ENCODE measurements at regions not wholly inside any gene's neighbourhood (a gene's known extent, or its start where the extent isn't known, plus 50 kb on each side); places are given as distances from the start of the nearest gene placed in this dataset.

DNA sequence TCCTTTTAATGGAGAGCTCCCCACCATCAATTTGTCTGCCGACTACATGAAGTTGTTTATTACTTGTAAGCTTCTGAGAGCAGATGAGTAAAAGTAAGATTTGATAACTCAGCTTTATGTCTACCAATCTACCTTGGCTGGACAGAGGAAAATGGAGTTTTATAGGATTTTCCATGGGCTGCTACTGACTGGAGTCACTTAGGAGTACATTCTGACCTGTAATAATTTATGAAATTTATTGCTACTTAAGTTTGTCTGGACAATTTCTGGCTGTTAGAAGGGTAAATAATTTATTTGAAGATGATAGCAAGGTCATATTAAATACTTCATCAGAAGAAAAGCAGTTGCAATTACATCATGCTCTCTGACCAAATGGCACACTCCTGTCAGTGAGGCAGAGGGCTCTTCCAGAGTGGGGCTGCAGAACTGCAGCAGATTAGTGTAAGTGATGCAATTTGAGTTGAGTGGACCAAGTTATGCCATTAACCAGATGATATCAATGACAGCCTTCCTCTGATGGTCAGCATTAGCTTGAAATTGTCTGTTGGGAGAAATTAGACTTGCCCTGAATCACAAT, 736.7 kb upstream of the PTBP2 start:
- TF ChIP-seq POLR2A (IDR thresholded peaks at IDR 0.05) (no peak), CTCF (IDR thresholded peaks at IDR 0.05) (no peak), EP300 (IDR thresholded peaks at IDR 0.05) (peak in 1 of 4 donors; percentile 46)

Measured in sigmoid colon (tissue), 4 donors.